ENCODE measurements at regions not wholly inside any gene's neighbourhood (a gene's known extent, or its start where the extent isn't known, plus 50 kb on each side); places are given as distances from the start of the nearest gene placed in this dataset.
"Not testable (repeated sequence)": the region's sequence is repeated elsewhere in the genome, so short reads cannot be mapped to it uniquely, and the experiment has no call there.

DNA sequence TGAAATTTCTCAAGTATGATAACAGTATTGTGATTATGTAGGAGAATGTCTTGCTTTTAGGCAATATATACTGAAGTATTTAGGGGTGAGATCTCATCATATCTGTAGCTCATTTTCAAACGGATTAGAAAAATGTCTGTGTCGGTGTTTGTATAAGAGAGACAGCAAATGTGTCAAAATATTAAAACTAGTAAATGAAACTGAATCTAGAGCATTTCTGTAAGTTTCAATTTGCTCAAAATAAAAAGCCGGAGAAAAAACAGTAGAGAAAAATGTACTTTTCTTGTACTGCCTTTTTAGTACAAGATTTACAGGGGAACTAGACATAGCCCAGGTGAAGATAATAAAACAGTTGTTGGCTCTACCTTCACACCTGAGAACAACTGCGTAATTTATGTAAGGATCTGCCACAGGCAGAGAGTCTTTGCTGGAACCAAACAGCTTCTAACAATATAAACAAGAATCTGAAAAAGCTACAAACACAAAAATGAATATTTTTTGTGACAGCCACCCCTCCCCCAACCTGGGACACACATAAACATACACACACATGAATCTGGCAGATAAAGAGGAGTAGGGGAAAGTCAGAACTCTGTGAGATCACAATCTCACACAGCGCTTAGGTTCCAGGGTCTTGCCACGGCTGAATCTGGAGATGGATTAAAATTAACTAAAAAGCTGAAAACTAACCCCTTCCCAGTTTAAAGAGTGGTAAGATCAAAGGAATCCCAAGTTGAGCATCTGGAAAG is 153.3 kb downstream of the AVL9 start:
- DNase-seq (ENCODE audit: low spot score) = no peak

- DNase-seq (ENCODE audit: low spot score) = not testable (repeated sequence)
Observed at GRCh38 chr7:32645255-32645654, 150.0 kb downstream of the AVL9 start.

- DNase-seq (ENCODE audit: low spot score) = no peak
Observed at GRCh38 chr7:32643194-32643593, 147.9 kb downstream of the AVL9 start.

- no peak for DNase-seq (ENCODE audit: low spot score)
Observed at GRCh38 chr7:32639122-32639521, 143.8 kb downstream of the AVL9 start.

DNA sequence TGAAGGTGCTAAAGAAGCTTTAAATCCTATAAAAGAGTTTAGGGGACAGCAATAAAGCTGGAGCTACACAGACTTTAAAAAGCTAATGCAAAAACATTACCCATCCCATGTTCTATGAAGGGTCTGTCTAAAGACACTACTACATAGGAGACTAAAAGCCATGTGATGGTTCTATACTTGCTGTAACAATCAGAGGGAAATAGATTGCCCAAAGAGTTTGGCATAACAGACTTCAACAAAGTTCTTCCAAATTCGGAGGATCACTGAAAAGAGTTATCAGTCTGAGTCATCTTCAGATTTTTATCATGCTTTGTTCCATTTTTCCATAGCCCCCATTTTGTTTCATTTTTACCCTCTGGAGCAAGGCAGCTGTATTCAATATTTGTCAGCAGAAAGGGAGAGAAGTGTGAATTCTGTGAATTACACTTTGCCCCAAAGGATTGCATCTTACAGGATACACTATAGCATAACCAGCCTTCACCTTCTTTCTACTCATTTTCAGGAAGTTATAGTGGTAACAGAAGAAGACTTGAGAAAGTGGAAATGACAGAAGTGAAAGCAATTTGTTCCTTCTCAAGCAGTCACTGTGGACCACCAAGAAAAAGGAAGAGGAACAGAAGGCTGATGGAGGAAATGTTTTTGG is 143.3 kb downstream of the AVL9 start:
- DNase-seq (ENCODE audit: low spot score) = not testable (repeated sequence)

Data from LoVo (cell line).